Mesendoderm (in vitro differentiated cells): ENCODE measurements at regions not wholly inside any gene's neighbourhood (a gene's known extent, or its start where the extent isn't known, plus 50 kb on each side); places are given as distances from the start of the nearest gene placed in this dataset.

Source experiments
- DNase-seq: peaks from one replicate; pipeline ENCODE4 v3.0.0; 2013
- H2AK5ac ChIP-seq: 2 replicates; pipeline ENCODE4 v1.6.1; 2013; ENCODE audit warnings: low read length, inconsistent platforms
- H2BK120ac ChIP-seq: 2 replicates; pipeline ENCODE4 v1.6.1; 2013; ENCODE audit warnings: low read depth, mild to moderate bottlenecking, low read length, moderate library complexity, mixed read lengths
- H2BK15ac ChIP-seq: replicated peaks from 2 replicates; pipeline ENCODE4 v1.6.1; 2013; ENCODE audit warnings: low read depth, mild to moderate bottlenecking, moderate library complexity
- H2BK5ac ChIP-seq: 2 replicates; pipeline ENCODE4 v1.6.1; 2013; ENCODE audit warnings: low read length, inconsistent platforms
- H3K18ac ChIP-seq: 2 replicates; pipeline ENCODE4 v1.6.1; 2013; ENCODE audit warnings: mild to moderate bottlenecking, low read length, mixed read lengths
- H3K23ac ChIP-seq: one replicate; pipeline ENCODE4 v1.6.1; 2013; ENCODE audit warnings: low read length
- H3K27ac ChIP-seq: 2 replicates; pipeline ENCODE4 v1.5.1; 2013; ENCODE audit warnings: low read depth, mild to moderate bottlenecking, inconsistent platforms, low read length, moderate library complexity
- H3K27me3 ChIP-seq: 2 replicates; pipeline ENCODE4 v1.6.1; 2013; ENCODE audit warnings: low read length, control low read depth, mild to moderate bottlenecking, inconsistent platforms; ENCODE audit not compliant: insufficient read depth, poor library complexity
- H3K36me3 ChIP-seq: 2 replicates; pipeline ENCODE4 v1.6.1; 2013; ENCODE audit warnings: low read length, inconsistent platforms; ENCODE audit not compliant: control insufficient read depth, insufficient read depth
- H3K4ac ChIP-seq: one replicate; pipeline ENCODE4 v1.6.1; 2013; ENCODE audit warnings: low read depth, mild to moderate bottlenecking, low read length, moderate library complexity
- H3K4me1 ChIP-seq: 2 replicates; pipeline ENCODE4 v1.6.1; 2013; ENCODE audit warnings: low read depth, low read length, inconsistent platforms; ENCODE audit not compliant: control insufficient read depth
- H3K4me2 ChIP-seq: 2 replicates; pipeline ENCODE4 v1.6.1; 2013; ENCODE audit warnings: low read length
- H3K4me3 ChIP-seq: 2 replicates; pipeline ENCODE4 v1.5.1; 2013; ENCODE audit warnings: mild to moderate bottlenecking, low read length
- H3K56ac ChIP-seq: one replicate; pipeline ENCODE4 v1.6.1; 2013; ENCODE audit warnings: low read length
- H3K79me1 ChIP-seq: 2 replicates; pipeline ENCODE4 v1.6.1; 2013; ENCODE audit warnings: low read length, inconsistent platforms
- H3K79me2 ChIP-seq: 2 replicates; pipeline ENCODE4 v1.6.1; 2013; ENCODE audit warnings: mild to moderate bottlenecking, low read length; ENCODE audit not compliant: control insufficient read depth, insufficient read depth
- H3K9ac ChIP-seq: 2 replicates; pipeline ENCODE4 v1.6.1; 2013; ENCODE audit warnings: low read length, inconsistent platforms
- H4K5ac ChIP-seq: one replicate; pipeline ENCODE4 v1.6.1; 2013; ENCODE audit warnings: low read length
- H4K8ac ChIP-seq: one replicate; pipeline ENCODE4 v1.6.1; 2013; ENCODE audit warnings: low read depth, mild to moderate bottlenecking, control low read depth, low read length, moderate library complexity
- WGBS: extraction: QIAGEN DNeasy Blood & Tissue Kit; methylation state at CpG from one replicate; pipeline ENCODE4 v1.1.7; 2013; ENCODE audit warnings: low lambda C conversion rate, missing lambda C conversion rate; ENCODE audit not compliant: insufficient coverage; ENCODE audit errors: extremely low coverage; 5-methylcytosine and 5-hydroxymethylcytosine counted together

- H3K18ac ChIP-seq, result no peak overlapping the region
- H2BK120ac ChIP-seq, result no peak overlapping the region
- no peak overlapping the region for H4K5ac ChIP-seq
- no peak overlapping the region for H2BK15ac ChIP-seq
- no peak overlapping the region for H4K8ac ChIP-seq
- H3K79me2 ChIP-seq, result no peaks in the 10 kb centered on the region
- no peak overlapping the region for H3K9ac ChIP-seq
- H3K23ac ChIP-seq, result no peak overlapping the region
- no peak overlapping the region for H3K27ac ChIP-seq
- no peak overlapping the region for H2AK5ac ChIP-seq
- no peak for DNase-seq
- H3K36me3 ChIP-seq, result no peaks in the 10 kb centered on the region
- no peak overlapping the region for H2BK5ac ChIP-seq
- WGBS, result no CpG with 5 or more reads among the region's 3 CpGs
- no peaks in the 10 kb centered on the region for H3K27me3 ChIP-seq
- H3K4me1 ChIP-seq, result peaks cover 9% of the 10 kb centered on the region
- H3K56ac ChIP-seq, result peak overlapping the region; percentile 12
- H3K4me2 ChIP-seq, result no peak overlapping the region
- H3K79me1 ChIP-seq, result no peaks in the 10 kb centered on the region
- no peak overlapping the region for H3K4me3 ChIP-seq
- no peak overlapping the region for H3K4ac ChIP-seq
Observed at GRCh38 chr17:71399221-71399620, 721.6 kb upstream of the SOX9 start.

- no peak for DNase-seq
- H3K18ac ChIP-seq, result no peak overlapping the region
- no peak overlapping the region for H3K4ac ChIP-seq
- no peak overlapping the region for H3K9ac ChIP-seq
- peaks cover 9% of the 10 kb centered on the region for H3K4me1 ChIP-seq
- H3K36me3 ChIP-seq, result no peaks in the 10 kb centered on the region
- H3K23ac ChIP-seq, result no peak overlapping the region
- H3K27ac ChIP-seq, result no peak overlapping the region
- no peak overlapping the region for H3K56ac ChIP-seq
- H2AK5ac ChIP-seq, result no peak overlapping the region
- H3K4me3 ChIP-seq, result no peak overlapping the region
- WGBS, result no CpG with 5 or more reads among the region's 1 CpG
- H3K4me2 ChIP-seq, result no peak overlapping the region
- no peak overlapping the region for H2BK120ac ChIP-seq
- H2BK15ac ChIP-seq, result no peak overlapping the region
- H2BK5ac ChIP-seq, result no peak overlapping the region
- H3K79me1 ChIP-seq, result no peaks in the 10 kb centered on the region
- H3K27me3 ChIP-seq, result no peaks in the 10 kb centered on the region
- no peaks in the 10 kb centered on the region for H3K79me2 ChIP-seq
- H4K8ac ChIP-seq, result no peak overlapping the region
- H4K5ac ChIP-seq, result no peak overlapping the region
Observed at GRCh38 chr17:71399649-71400048, 721.2 kb upstream of the SOX9 start.

DNA sequence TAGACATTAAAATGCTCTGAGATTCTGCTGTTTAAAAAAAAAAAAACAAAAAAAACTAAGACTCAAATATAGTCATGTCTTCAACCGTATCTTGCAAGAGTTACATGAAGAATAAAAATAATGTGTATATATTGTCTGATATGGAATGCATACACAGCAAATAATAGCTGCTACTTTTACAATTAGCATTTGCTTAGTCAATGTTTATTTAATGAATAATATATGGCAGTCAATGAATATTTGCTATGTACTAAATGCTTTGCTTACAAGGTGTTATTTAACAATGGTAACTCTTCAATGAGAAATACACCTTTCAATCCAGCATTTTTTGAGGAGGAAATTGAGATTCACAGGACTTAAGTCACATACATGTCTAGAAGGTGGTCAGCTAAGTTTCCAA is 718.8 kb upstream of the SOX9 start:
- no peak overlapping the region for H2AK5ac ChIP-seq
- no peak overlapping the region for H3K56ac ChIP-seq
- no peaks in the 10 kb centered on the region for H3K79me1 ChIP-seq
- peaks cover 9% of the 10 kb centered on the region for H3K4me1 ChIP-seq
- H4K5ac ChIP-seq, result no peak overlapping the region
- H3K4me2 ChIP-seq, result no peak overlapping the region
- no peaks in the 10 kb centered on the region for H3K27me3 ChIP-seq
- H3K27ac ChIP-seq, result no peak overlapping the region
- no peak overlapping the region for H3K9ac ChIP-seq
- H3K36me3 ChIP-seq, result no peaks in the 10 kb centered on the region
- no peak overlapping the region for H3K23ac ChIP-seq
- no peak overlapping the region for H2BK120ac ChIP-seq
- H3K18ac ChIP-seq, result no peak overlapping the region
- no peak overlapping the region for H3K4me3 ChIP-seq
- DNase-seq, result no peak
- no peaks in the 10 kb centered on the region for H3K79me2 ChIP-seq
- H2BK5ac ChIP-seq, result no peak overlapping the region
- H4K8ac ChIP-seq, result no peak overlapping the region
- no peak overlapping the region for H2BK15ac ChIP-seq
- no peak overlapping the region for H3K4ac ChIP-seq
- WGBS, result no CpG with 5 or more reads among the region's 1 CpG

GRCh38 chr17:71402661-71403141 is 718.1 kb upstream of the SOX9 start:
- H2AK5ac ChIP-seq, result no peak overlapping the region
- H4K5ac ChIP-seq, result no peak overlapping the region
- H4K8ac ChIP-seq, result no peak overlapping the region
- H3K4ac ChIP-seq, result no peak overlapping the region
- WGBS, result no CpG with 5 or more reads among the region's 3 CpGs
- no peak overlapping the region for H3K18ac ChIP-seq
- H3K4me2 ChIP-seq, result no peak overlapping the region
- no peaks in the 10 kb centered on the region for H3K27me3 ChIP-seq
- no peak for DNase-seq
- no peak overlapping the region for H3K9ac ChIP-seq
- H3K27ac ChIP-seq, result no peak overlapping the region
- H3K79me2 ChIP-seq, result no peaks in the 10 kb centered on the region
- H3K4me3 ChIP-seq, result no peak overlapping the region
- H2BK15ac ChIP-seq, result no peak overlapping the region
- no peak overlapping the region for H3K23ac ChIP-seq
- H2BK120ac ChIP-seq, result no peak overlapping the region
- H3K36me3 ChIP-seq, result no peaks in the 10 kb centered on the region
- no peak overlapping the region for H3K56ac ChIP-seq
- H3K4me1 ChIP-seq, result peaks cover 9% of the 10 kb centered on the region
- H2BK5ac ChIP-seq, result no peak overlapping the region
- no peaks in the 10 kb centered on the region for H3K79me1 ChIP-seq

DNA sequence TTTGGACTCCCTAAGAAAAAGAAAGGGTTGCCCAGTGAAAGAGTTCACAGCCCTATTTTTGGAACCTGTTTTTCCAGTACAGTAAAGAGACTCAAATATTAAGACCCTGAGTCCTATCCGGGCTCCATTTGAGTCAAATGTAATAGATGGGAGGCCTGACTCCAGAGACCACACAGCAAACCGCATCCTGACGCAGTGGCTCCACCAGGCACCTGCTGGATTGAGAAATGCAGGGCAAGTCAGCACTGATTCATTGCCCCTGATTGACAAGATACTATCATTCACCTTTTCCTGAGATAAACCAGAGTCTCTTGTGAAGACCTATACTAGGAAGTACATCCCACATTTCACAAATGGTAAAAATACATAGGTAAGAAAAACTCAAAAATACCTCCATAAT is 715.7 kb upstream of the SOX9 start:
- no peak overlapping the region for H3K23ac ChIP-seq
- no peak overlapping the region for H2AK5ac ChIP-seq
- DNase-seq, result no peak
- no peak overlapping the region for H3K18ac ChIP-seq
- H3K27ac ChIP-seq, result no peak overlapping the region
- H3K4me2 ChIP-seq, result no peak overlapping the region
- no peaks in the 10 kb centered on the region for H3K79me2 ChIP-seq
- no peaks in the 10 kb centered on the region for H3K79me1 ChIP-seq
- H3K56ac ChIP-seq, result no peak overlapping the region
- H3K9ac ChIP-seq, result no peak overlapping the region
- no peaks in the 10 kb centered on the region for H3K36me3 ChIP-seq
- H4K5ac ChIP-seq, result no peak overlapping the region
- no peak overlapping the region for H3K4me3 ChIP-seq
- H4K8ac ChIP-seq, result no peak overlapping the region
- no peaks in the 10 kb centered on the region for H3K27me3 ChIP-seq
- H2BK120ac ChIP-seq, result no peak overlapping the region
- no peak overlapping the region for H2BK15ac ChIP-seq
- no CpG with 5 or more reads among the region's 3 CpGs for WGBS
- H3K4me1 ChIP-seq, result peaks cover 3% of the 10 kb centered on the region
- no peak overlapping the region for H3K4ac ChIP-seq
- H2BK5ac ChIP-seq, result no peak overlapping the region

DNA sequence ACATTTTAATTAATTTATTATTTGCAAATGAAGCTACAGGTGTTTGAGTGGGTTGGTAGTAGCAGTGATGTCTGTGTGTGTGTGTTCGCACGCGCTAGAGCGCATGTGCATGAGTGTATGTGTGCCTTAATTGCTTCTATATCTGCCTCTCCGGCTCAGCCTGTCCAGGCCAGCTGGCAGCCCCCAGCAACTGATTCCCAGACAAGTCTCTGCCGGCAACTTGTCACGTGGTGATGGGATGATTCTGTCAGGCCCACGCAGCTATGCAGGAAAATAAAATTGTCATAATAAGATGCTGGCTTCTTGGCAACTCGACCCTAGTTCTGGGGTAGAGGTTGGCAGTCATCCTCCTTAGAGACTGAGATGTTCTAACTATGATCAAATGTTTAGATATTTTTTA is 712.8 kb upstream of the SOX9 start:
- no CpG with 5 or more reads among the region's 9 CpGs for WGBS

More for the DNA sequence above, 712.8 kb upstream of the SOX9 start:
- H3K56ac ChIP-seq, result no peak overlapping the region
- H2BK120ac ChIP-seq, result no peak overlapping the region
- H3K4me1 ChIP-seq, result peaks cover 3% of the 10 kb centered on the region
- H3K36me3 ChIP-seq, result no peaks in the 10 kb centered on the region
- no peak overlapping the region for H2BK5ac ChIP-seq
- no peak for DNase-seq
- no peak overlapping the region for H4K5ac ChIP-seq
- H3K4me3 ChIP-seq, result no peak overlapping the region
- no peak overlapping the region for H3K18ac ChIP-seq
- H3K27ac ChIP-seq, result no peak overlapping the region
- H3K4ac ChIP-seq, result no peak overlapping the region
- no peak overlapping the region for H3K23ac ChIP-seq
- no peak overlapping the region for H2BK15ac ChIP-seq
- no peaks in the 10 kb centered on the region for H3K79me1 ChIP-seq
- no peak overlapping the region for H2AK5ac ChIP-seq
- H3K9ac ChIP-seq, result no peak overlapping the region
- no peaks in the 10 kb centered on the region for H3K27me3 ChIP-seq
- no peaks in the 10 kb centered on the region for H3K79me2 ChIP-seq
- H3K4me2 ChIP-seq, result no peak overlapping the region
- no peak overlapping the region for H4K8ac ChIP-seq
